HepG2 (cell line): ENCODE measurements at regions not wholly inside any gene's neighbourhood (a gene's known extent, or its start where the extent isn't known, plus 50 kb on each side); places are given as distances from the start of the nearest gene placed in this dataset.

Experiments used
- ATAC-seq: fragments of 200-7000 bp; cut with Tn5 transposase; 3 replicates; pipeline ENCODE4 v1.9.1; 2020; ENCODE audit warnings: mild to moderate bottlenecking, moderate library complexity
- BruUV-seq: library from RNA; stranded (reverse); fragments of 400-500 nt; replicated peaks from 2 replicates; lab custom pipeline; 2021; lab: Mats Ljungman, UMichigan
- CTCF ChIA-PET: fragments of 300-600 bp; formaldehyde crosslinking; extraction: SDS; loops from one replicate; lab custom pipeline; 2021; ENCODE audit warnings: low total read pairs, inconsistent platforms, low intra/inter-chr PET ratio; lab: Yijun Ruan, JAX
- POLR2A ChIA-PET: fragments of 350-600 bp; sonication (Branson Sonifier 250); formaldehyde crosslinking; loops from one replicate; lab custom pipeline; 2020; ENCODE audit warnings: antibody characterized with exemption, inconsistent platforms; lab: Yijun Ruan, JAX
- DNase-seq: peaks from one replicate; pipeline ENCODE4 v3.0.0-alpha.2; 2015; ENCODE audit warnings: low spot score
- FAIRE-seq: peaks from 3 replicates; lab custom pipeline; 2011; peaks lifted over from hg19 to GRCh38; lab: Jason Lieb, UNC
- H2AFZ ChIP-seq: one replicate; pipeline ENCODE4 v1.6.1; 2011; ENCODE audit warnings: low read length, inconsistent platforms
- H3K27ac ChIP-seq: fragments of 300-600 bp; 3 replicates; pipeline ENCODE4 v1.8.0; 2011; ENCODE audit warnings: mixed run types, mild to moderate bottlenecking, mixed read lengths, low read length, inconsistent platforms; ENCODE audit not compliant: insufficient read depth; ENCODE audit errors: extremely low read length
- H3K27me3 ChIP-seq, 2 experiments: fragments of 200-600 bp in 1 of 2; 2 replicates in 1 of 2; 3 replicates in 1 of 2; pipeline versions ENCODE4 v1.6.0 to v1.8.0; 2011; ENCODE audit warnings: low read length in 2 of 2, mild to moderate bottlenecking in 2 of 2, moderate library complexity in 2 of 2, inconsistent platforms in 1 of 2; ENCODE audit not compliant: insufficient read depth in 2 of 2, control insufficient read depth in 1 of 2
- H3K36me3 ChIP-seq, 2 experiments: fragments of 200-600 bp in 1 of 2; replicated peaks in 1 of 2; 2 replicates in 1 of 2; 3 replicates in 1 of 2; pipeline versions ENCODE4 v1.5.1 to v1.8.0; 2011; ENCODE audit warnings: low read length in 2 of 2, inconsistent platforms in 1 of 2; ENCODE audit not compliant: insufficient read depth in 2 of 2, control insufficient read depth in 1 of 2
- H3K4me1 ChIP-seq: 2 replicates; pipeline ENCODE4 v1.5.1; 2012; ENCODE audit warnings: low read length, inconsistent platforms; ENCODE audit not compliant: insufficient read depth
- H3K4me2 ChIP-seq: 2 replicates; pipeline ENCODE4 v1.6.0; 2011; ENCODE audit warnings: low read depth, low read length, inconsistent platforms
- H3K4me3 ChIP-seq, 3 experiments: fragments of 200-600 bp in 1 of 3; sonication (generic), shearing (Covaris generic) in 1 of 3; replicated peaks in 1 of 3; 2 replicates each; pipeline ENCODE4 v1.5.1; 2011 to 2016; ENCODE audit warnings: low read length in 3 of 3, inconsistent platforms in 2 of 3, low read depth in 2 of 3, mild to moderate bottlenecking in 2 of 3, control low read depth in 1 of 3, mixed read lengths in 1 of 3; ENCODE audit not compliant: insufficient read depth in 1 of 3
- H3K79me2 ChIP-seq: one replicate; pipeline ENCODE4 v1.6.1; 2011; ENCODE audit warnings: low read length, inconsistent platforms; ENCODE audit not compliant: insufficient read depth
- H3K9ac ChIP-seq: 2 replicates; pipeline ENCODE4 v1.6.0; 2011; ENCODE audit warnings: mild to moderate bottlenecking, low read depth, low read length, inconsistent platforms; ENCODE audit not compliant: insufficient read depth
- H3K9me3 ChIP-seq: 2 replicates; pipeline ENCODE4 v1.5.1; 2012; ENCODE audit warnings: mild to moderate bottlenecking, low read length
- H4K20me1 ChIP-seq: 2 replicates; pipeline ENCODE4 v1.6.0; 2011; ENCODE audit warnings: inconsistent platforms, mild to moderate bottlenecking, low read length, moderate library complexity; ENCODE audit not compliant: insufficient read depth
- ARID2 ChIP-seq: sonication (generic); formaldehyde crosslinking; IDR thresholded peaks from 2 replicates; pipeline ENCODE4 v1.8.1; 2022; ENCODE audit warnings: mild to moderate bottlenecking, missing genetic modification reagents, borderline replicate concordance
- NR3C1 ChIP-seq: sonication (generic); formaldehyde crosslinking; IDR thresholded peaks from 2 replicates; pipeline ENCODE4 v1.4.0; 2020; ENCODE audit warnings: missing genetic modification reagents
- RBAK ChIP-seq: sonication (generic); formaldehyde crosslinking; IDR thresholded peaks from 2 replicates; pipeline ENCODE4 v1.5.1; 2020; ENCODE audit warnings: mild to moderate bottlenecking, missing genetic modification reagents
- RCOR2 ChIP-seq: IDR thresholded peaks from 2 replicates; pipeline ENCODE4 v1.6.1; 2016; ENCODE audit warnings: missing biosample characterization, missing genetic modification reagents
- SIN3B ChIP-seq: fragments of 150-350 bp; IDR thresholded peaks from 2 replicates; pipeline ENCODE4 v1.6.1; 2014; ENCODE audit warnings: low read length
- SMARCC2 ChIP-seq: fragments of 450-650 bp; IDR thresholded peaks from 2 replicates; pipeline ENCODE4 v1.6.1; 2017; ENCODE audit warnings: antibody characterized with exemption, mild to moderate bottlenecking
- SNAI1 ChIP-seq: sonication (generic); formaldehyde crosslinking; IDR thresholded peaks from 2 replicates; pipeline ENCODE4 v1.5.0; 2020; ENCODE audit warnings: mild to moderate bottlenecking, missing genetic modification reagents, borderline replicate concordance
- YEATS2 ChIP-seq: sonication (generic); formaldehyde crosslinking; IDR thresholded peaks from 2 replicates; pipeline ENCODE4 v1.4.0; 2020; ENCODE audit warnings: missing genetic modification reagents, borderline replicate concordance
- ZBTB10 ChIP-seq: sonication (generic); formaldehyde crosslinking; IDR thresholded peaks from 2 replicates; pipeline ENCODE4 v1.4.0; 2020; ENCODE audit warnings: missing genetic modification reagents, borderline replicate concordance
- ZFP36L2 ChIP-seq: sonication (generic); formaldehyde crosslinking; IDR thresholded peaks from 2 replicates; pipeline ENCODE4 v1.4.0; 2020; ENCODE audit warnings: missing genetic modification reagents
- ZNF552 ChIP-seq: sonication (generic); formaldehyde crosslinking; IDR thresholded peaks from 2 replicates; pipeline ENCODE4 v1.9.0; 2022; ENCODE audit warnings: missing genetic modification reagents, mild to moderate bottlenecking, borderline replicate concordance
- ZNF660 ChIP-seq: sonication (generic); formaldehyde crosslinking; IDR thresholded peaks from 2 replicates; pipeline ENCODE4 v1.5.1; 2020; ENCODE audit warnings: mild to moderate bottlenecking, low read depth, missing genetic modification reagents, borderline replicate concordance
- ZNF792 ChIP-seq: IDR thresholded peaks from 2 replicates; pipeline ENCODE4 v1.6.1; 2016
- ZNF839 ChIP-seq: sonication (generic); formaldehyde crosslinking; IDR thresholded peaks from 2 replicates; pipeline ENCODE4 v1.4.0; 2020; ENCODE audit warnings: missing genetic modification reagents, mild to moderate bottlenecking, borderline replicate concordance
- ZNF878 ChIP-seq: sonication (generic); formaldehyde crosslinking; IDR thresholded peaks from 2 replicates; pipeline ENCODE4 v1.8.1; 2023; ENCODE audit warnings: mild to moderate bottlenecking, missing genetic modification reagents, moderate library complexity
- WGBS: methylation state at CpG from one replicate; pipeline ENCODE4 v1.1.6; 2017; ENCODE audit warnings: low lambda C conversion rate; 5-methylcytosine and 5-hydroxymethylcytosine counted together
- in situ Hi-C: cut with HindIII; loops from 2 replicates; pipeline ENCODE4 v1.10.0; 2017; ENCODE audit warnings: low pct_unique_long_range_greater_than_20kb; ENCODE audit not compliant: extremely low pct_ligation_motif_present
- intact Hi-C: fragments of 100-400 bp; cut with micrococcal nuclease; formaldehyde crosslinking; loops from one replicate; pipeline ENCODE4 v1.10.0; 2022; ENCODE audit not compliant: unreplicated experiment
- TF ChIP-seq, protein P1 (sequence below): sonication (generic); formaldehyde crosslinking; IDR thresholded peaks from 2 replicates; pipeline ENCODE4 v1.5.1; 2020; ENCODE audit warnings: missing genetic modification reagents, mild to moderate bottlenecking, borderline replicate concordance
- TF ChIP-seq, protein P2 (sequence below): IDR thresholded peaks from 2 replicates; pipeline ENCODE4 v1.6.1; 2016; ENCODE audit warnings: mild to moderate bottlenecking, missing biosample characterization, missing genetic modification reagents

DNA sequence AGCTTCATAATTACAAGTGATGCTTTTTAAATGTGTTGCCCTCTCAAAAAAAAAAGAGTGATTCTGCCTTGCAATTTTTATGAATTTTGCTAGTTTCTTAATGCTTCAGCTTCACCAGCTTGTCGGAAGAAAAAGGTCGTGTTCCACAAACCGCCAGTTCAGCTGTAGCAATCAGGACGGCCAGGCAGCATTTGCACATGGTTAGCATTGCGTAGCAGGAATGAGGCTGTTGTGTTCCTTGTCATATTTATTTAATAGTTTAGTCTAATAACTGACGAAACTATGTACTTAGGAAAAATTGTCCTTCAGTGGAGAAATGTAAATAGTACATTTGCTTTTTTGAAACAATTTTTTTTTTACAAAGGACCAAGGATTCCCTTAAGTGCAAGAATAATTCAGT, 64.9 kb upstream of the SELENOK start:
- Histone ChIP-seq H3K27me3 (no peaks in the 10 kb centered on the region; a peak in 2 of 5 replicates), H3K9ac (no peak overlapping the region), H3K36me3 (no peaks in the 10 kb centered on the region), H3K79me2 (no peaks in the 10 kb centered on the region), H3K9me3 (no peaks in the 10 kb centered on the region; the same call in 1 of the 2 replicates), H4K20me1 (no peaks in the 10 kb centered on the region), H3K4me2 (no peak overlapping the region), H3K4me1 (no peaks in the 10 kb centered on the region), H3K4me3 (no peak overlapping the region), H2AFZ (no peak overlapping the region), H3K27ac (no peak overlapping the region)
- ATAC-seq: no peak
- BruUV-seq: no TSS peak
- WGBS: 24% methylated on average over 6 of the region's 6 CpGs
- no peak for DNase-seq
- no peak for FAIRE-seq
- ChIA-PET CTCF (no interaction called here), POLR2A (no interaction called here)
- in situ Hi-C loops (no loop called here), intact Hi-C loops (no loop called here)
- TF ChIP-seq ARID2 (CRISPR knock-in tag) (no peak), ZNF552 (CRISPR knock-in tag) (no peak), RCOR2 (no peak), ZNF792 (CRISPR knock-in tag) (no peak), ZNF878 (CRISPR knock-in tag) (no peak), ZBTB10 (CRISPR knock-in tag) (no peak), SMARCC2 (no peak), YEATS2 (CRISPR knock-in tag) (no peak), RBAK (CRISPR knock-in tag) (no peak), ZNF660 (CRISPR knock-in tag) (no peak), SIN3B (no peak), ZFP36L2 (CRISPR knock-in tag) (no peak), SNAI1 (no peak), NR3C1 (CRISPR knock-in tag) (no peak), ZNF839 (CRISPR knock-in tag) (no peak)
- TF ChIP-seq, protein P1, sequence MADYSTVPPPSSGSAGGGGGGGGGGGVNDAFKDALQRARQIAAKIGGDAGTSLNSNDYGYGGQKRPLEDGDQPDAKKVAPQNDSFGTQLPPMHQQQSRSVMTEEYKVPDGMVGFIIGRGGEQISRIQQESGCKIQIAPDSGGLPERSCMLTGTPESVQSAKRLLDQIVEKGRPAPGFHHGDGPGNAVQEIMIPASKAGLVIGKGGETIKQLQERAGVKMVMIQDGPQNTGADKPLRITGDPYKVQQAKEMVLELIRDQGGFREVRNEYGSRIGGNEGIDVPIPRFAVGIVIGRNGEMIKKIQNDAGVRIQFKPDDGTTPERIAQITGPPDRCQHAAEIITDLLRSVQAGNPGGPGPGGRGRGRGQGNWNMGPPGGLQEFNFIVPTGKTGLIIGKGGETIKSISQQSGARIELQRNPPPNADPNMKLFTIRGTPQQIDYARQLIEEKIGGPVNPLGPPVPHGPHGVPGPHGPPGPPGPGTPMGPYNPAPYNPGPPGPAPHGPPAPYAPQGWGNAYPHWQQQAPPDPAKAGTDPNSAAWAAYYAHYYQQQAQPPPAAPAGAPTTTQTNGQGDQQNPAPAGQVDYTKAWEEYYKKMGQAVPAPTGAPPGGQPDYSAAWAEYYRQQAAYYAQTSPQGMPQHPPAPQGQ (CRISPR knock-in tag): no peak
- TF ChIP-seq, protein P2, sequence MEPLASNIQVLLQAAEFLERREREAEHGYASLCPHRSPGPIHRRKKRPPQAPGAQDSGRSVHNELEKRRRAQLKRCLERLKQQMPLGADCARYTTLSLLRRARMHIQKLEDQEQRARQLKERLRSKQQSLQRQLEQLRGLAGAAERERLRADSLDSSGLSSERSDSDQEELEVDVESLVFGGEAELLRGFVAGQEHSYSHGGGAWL: no peak
